Astrocyte of the hippocampus (primary cell): ENCODE measurements at regions not wholly inside any gene's neighbourhood (a gene's known extent, or its start where the extent isn't known, plus 50 kb on each side); places are given as distances from the start of the nearest gene placed in this dataset.
"Not testable (repeated sequence)": the region's sequence is repeated elsewhere in the genome, so short reads cannot be mapped to it uniquely, and the experiment has no call there.

ENCODE experiments used
- DNase-seq: peaks from one replicate; pipeline ENCODE4 v3.0.0; 2011; ENCODE audit warnings: low read depth, low spot score

DNA sequence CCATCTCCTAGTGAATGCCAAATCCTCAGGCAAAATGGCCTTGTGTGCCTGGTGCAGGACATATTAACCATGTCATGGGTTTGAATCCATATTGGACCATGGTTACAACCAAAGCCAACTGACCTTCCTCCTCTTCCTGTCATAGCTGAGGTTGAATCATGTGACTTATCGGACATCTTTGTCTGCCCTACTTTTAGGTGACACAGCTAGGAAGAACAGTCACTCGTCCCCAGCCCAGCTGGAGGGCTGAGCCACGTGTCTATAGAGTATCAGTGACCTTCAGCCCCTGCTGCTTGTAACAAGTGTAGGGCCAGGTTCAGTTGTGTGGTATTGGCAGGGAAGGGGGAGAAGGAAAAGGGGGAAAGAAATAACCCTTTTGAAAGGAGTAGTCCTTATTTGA, 225.2 kb downstream of the KTN1 start:
- DNase-seq: no peak

- peak; percentile 85 for DNase-seq
These were observed 227.3 kb downstream of the KTN1 start for GRCh38 chr14:55807053-55807880.

GRCh38 chr14:55807881-55808379, 227.9 kb downstream of the KTN1 start:
- no peak for DNase-seq

DNA sequence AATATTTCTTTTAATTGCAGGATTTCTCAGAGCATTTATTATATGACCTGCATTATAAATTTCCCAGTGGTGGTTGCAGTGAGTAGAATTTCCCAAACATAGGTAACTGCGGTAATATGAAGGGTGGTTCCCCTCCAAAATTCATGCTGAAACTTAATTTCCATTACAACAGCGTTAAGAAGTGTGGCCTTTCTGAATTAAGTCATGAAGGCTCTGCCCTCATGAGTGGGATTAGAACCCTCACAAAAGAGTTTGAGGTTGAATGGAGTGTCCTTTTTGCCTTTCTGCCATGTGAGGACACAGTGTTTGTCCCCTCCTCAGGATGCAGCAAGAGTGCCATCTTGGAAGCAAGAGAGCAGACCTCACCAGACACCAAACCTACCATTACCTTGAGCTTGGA, 233.6 kb downstream of the KTN1 start:
- no peak for DNase-seq

GRCh38 chr14:55814064-55814463, 234.1 kb downstream of the KTN1 start:
- DNase-seq: no peak

- no peak for DNase-seq
These were observed 234.9 kb downstream of the KTN1 start for GRCh38 chr14:55814873-55815272.

DNA sequence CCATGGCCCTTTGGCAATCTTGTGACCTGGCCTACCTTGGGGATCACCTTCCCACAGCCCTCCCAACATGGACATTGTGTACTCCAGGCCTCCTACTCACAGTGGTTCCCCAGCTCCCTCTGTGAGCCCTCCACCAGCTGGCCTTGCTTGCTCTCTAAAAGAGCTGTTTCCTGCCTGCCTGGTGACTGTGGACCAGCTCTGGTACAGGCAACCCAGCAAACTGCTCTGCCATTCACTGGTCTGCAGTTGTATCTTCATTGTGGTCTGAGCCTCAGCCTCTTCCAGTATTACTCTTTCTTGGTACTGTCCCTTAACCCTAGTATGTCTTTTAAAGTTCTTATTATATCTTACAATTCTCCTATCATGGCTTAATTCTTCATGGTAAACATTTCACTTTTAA, 236.2 kb downstream of the KTN1 start:
- DNase-seq: no peak

DNA sequence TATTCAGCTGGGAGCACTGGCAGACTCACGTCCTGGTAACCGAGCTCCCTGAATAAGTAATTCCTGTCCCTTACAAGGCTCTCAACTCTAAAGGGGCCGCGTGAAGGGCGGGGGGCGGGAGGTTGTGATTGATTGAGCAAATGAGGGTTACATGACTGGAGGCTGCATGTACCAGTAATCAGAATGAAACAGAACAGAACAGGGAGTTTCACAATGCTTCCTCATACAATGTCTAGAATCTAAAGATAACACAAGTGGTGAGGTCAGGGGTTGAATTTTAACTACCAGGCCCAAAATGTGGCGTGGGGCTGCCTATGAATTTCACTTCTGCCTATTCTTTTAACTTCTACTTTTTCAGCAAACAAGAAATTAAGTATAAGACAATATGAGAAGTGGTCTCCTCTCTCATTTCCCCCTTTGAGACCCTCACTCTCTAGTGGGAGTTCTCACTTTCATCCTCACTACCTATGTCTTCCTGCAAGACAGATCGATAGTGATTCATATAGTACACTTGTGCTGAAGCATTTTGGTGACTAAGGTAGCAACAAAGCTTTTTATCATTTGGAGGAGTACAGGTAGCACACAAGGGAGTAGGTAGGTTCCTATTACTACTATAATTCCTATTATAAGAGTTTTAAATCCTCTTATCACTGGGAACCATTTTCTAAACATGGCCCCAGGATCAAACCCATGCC, 239.8 kb downstream of the KTN1 start:
- no peak for DNase-seq

DNA sequence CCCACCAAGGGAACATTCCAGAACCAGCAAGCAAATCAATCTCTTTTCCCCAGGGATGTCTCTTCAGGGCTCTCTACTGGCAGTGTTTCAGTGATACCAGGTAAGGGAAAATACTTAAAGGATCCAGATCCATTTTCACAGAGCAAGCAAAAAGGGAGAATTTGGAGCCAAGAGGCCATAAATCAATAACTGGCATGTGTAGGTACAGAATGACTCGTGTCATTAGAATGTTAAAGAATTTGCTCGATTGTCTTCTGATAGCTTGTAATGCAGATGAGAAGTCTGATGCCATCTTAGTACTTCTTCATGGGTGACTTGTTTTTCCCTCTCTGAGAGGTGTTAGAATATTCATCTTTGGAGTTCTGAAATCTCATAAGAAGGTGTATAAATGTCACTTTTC, 242.9 kb downstream of the KTN1 start:
- DNase-seq: no peak

GRCh38 chr14:55832122-55832911, 252.3 kb downstream of the KTN1 start:
- DNase-seq: no peak

- DNase-seq: no peak
These were observed 253.0 kb downstream of the KTN1 start for GRCh38 chr14:55832974-55833373.

- no peak for DNase-seq
These were observed 254.4 kb downstream of the KTN1 start for GRCh38 chr14:55834390-55834789.

DNA sequence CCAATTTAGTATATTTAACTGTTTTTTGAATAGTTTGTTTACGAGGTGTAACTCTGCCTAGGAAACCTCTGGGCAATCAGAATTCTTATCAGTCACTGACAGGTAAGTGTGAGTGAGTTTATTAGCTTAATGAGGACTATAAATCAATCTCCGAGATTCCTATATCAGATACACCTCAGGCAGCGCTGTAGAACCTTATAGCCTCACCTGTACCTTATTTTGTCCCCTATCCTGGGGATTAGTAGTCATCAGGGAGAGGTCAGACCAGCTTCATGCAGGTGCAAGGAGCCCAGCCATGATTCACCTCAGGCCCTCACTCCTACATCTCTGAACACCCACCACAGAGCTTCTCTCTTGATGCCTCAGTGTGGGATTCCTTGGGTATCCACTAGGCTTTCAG, 256.0 kb downstream of the KTN1 start:
- no peak for DNase-seq

- DNase-seq: no peak
These were observed 257.5 kb downstream of the KTN1 start for GRCh38 chr14:55837467-55837866.

DNA sequence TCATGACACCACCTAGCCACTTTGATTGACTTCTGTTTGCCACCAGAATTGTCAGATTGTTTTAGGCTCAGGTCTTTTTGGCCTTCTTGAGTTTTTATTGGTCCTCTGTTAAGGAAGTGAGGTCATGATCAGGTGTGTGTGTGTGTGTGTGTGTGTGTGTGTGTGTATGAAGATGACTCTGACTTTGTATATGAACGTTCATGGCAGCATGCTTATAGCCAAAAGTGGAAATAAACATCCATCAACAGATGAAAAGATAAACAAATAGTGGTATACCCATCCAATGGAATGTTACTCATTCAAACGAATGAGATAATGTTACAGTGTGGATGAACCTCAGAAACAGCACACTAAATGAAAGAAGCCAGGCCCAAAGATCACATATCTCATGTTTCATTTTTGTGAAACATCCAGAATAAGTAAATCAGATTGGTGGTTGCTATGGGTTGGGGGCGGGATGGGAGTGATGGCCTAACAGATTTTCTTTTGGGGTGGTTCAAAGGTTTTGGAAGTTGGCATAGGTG, 258.6 kb downstream of the KTN1 start:
- DNase-seq: no peak

GRCh38 chr14:55839301-55839947, 259.4 kb downstream of the KTN1 start:
- DNase-seq: not testable (repeated sequence)

DNA sequence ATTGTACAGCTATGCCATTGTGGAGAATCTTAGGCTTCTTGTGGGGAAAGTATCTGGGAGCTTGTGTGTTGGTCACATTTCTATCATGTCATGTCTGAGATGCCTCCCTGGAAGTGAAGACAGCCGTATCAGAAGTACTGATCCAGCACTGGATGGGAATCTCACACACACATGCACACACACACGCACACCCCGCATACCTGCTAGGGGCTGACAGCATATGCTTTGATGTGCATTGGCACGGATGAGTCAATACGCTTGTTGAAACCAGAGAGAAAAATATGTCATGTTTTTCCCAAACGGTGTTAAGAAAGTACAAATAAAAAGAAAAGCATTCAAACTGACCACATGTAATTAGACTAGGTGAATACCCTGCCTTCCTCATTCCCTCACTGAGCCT, 260.8 kb downstream of the KTN1 start:
- no peak for DNase-seq

- no peak for DNase-seq
These were observed 261.6 kb downstream of the KTN1 start for GRCh38 chr14:55841625-55842024.

DNA sequence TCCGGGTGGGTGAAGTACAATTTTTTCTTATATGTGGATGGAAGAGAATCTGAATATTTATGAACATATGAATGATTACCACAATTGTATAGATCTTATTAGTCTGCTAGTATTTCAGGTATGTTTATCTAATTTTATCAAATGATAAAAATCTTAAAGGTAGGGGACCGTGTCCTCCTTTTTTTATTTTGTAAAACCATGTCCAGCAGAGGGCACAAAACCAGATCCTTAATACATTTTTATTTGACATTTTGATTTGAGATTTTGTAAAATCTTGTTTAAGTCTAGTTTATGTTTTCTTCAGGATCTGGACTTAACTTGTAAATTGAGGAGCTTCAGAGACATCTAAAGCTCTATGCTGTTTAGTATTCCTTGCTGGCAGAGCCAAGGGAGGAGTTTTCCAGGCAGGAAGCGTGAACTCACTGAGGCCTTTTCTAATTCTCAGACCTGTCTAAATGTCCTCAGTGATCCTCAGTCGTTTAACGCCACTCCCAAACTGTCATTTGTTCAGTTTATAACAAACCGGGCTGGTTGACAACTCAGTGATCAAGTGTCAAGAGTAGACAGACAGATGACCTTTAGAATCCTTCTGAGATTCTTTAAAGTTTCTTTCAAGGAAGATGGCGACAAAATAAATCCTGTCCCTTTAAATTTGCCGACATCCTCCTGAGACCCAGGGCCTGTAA, 263.9 kb downstream of the KTN1 start:
- peak; percentile 20 for DNase-seq

DNA sequence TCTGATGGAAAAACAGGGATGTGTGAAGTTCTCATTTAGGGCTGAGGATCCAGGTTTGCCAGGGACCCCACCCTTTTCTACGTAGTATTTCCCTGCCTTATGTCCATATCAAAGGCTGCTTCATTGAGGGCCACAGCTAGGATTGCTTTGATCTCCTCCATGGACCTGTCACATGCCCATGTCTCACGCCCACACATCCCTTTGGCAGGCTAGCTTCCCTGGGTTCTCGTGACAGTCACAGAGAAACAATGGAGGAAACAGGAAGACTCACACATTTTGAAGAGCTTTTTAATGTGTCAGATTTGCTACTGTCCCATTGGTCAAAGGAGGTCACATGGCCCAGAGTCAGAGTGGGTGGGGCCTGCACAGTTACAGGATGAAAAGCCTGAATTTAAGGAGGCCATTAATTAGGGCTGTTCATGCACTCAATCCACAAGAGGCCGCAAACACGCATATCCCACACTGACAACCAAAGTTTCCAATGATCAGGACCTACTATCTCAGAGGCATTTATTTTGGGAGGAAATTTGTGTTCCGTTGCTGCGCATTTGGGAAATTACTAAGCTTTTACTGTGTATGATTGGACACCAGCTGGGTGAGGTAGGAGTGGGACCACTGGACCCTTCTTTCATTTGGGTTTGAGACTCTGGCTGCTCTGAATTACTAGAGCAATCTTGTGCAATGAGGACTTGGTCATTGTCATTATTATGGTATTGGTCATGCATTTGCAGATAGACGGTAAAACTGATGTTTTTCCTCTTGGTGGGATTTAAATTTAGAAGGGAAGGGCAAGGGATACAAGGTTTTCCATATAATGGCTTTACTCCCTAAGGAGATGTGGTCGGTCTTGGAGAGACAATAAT, 266.2 kb downstream of the KTN1 start:
- DNase-seq: no peak
